OCI-LY1 (cell line): ENCODE measurements at regions not wholly inside any gene's neighbourhood (a gene's known extent, or its start where the extent isn't known, plus 50 kb on each side); places are given as distances from the start of the nearest gene placed in this dataset.

ENCODE experiments used
- H2AFZ ChIP-seq: fragments of 200-600 bp; sonication (generic), shearing (Covaris generic); 2 replicates; pipeline ENCODE4 v1.6.0; 2014; ENCODE audit warnings: antibody characterized with exemption, mild to moderate bottlenecking, low read length
- H3F3A ChIP-seq: fragments of 200-600 bp; sonication (generic), shearing (Covaris generic); 2 replicates; pipeline ENCODE4 v1.6.0; 2014; ENCODE audit warnings: mild to moderate bottlenecking, antibody characterized with exemption, low read length, moderate library complexity; ENCODE audit not compliant: insufficient read depth
- H3K27ac ChIP-seq: fragments of 200-600 bp; sonication (generic); 2 replicates; pipeline ENCODE4 v1.5.1; 2014; ENCODE audit warnings: low read length, mixed run types, mild to moderate bottlenecking, low read depth; ENCODE audit not compliant: poor library complexity, severe bottlenecking
- H3K27me3 ChIP-seq: fragments of 200-600 bp; sonication (generic); 2 replicates; pipeline ENCODE4 v1.6.0; 2014; ENCODE audit warnings: antibody characterized with exemption, mild to moderate bottlenecking, low read length, moderate library complexity; ENCODE audit not compliant: insufficient read depth
- H3K36me3 ChIP-seq: fragments of 200-600 bp; sonication (generic); 2 replicates; pipeline ENCODE4 v1.6.1; 2014; ENCODE audit warnings: mild to moderate bottlenecking, antibody characterized with exemption, low read length, moderate library complexity, mixed read lengths; ENCODE audit not compliant: insufficient read depth
- H3K4me1 ChIP-seq: fragments of 200-600 bp; sonication (generic); 2 replicates; pipeline ENCODE4 v1.5.1; 2014; ENCODE audit warnings: mild to moderate bottlenecking, low read length, moderate library complexity; ENCODE audit not compliant: insufficient read depth, severe bottlenecking
- H3K4me2 ChIP-seq: fragments of 200-600 bp; sonication (generic), shearing (Covaris generic); 2 replicates; pipeline ENCODE4 v1.6.1; 2014; ENCODE audit warnings: low read length
- H3K4me3 ChIP-seq: fragments of 200-600 bp; sonication (generic); 2 replicates; pipeline ENCODE4 v1.5.1; 2014; ENCODE audit warnings: low read length, low read depth, mild to moderate bottlenecking, mixed read lengths; ENCODE audit not compliant: poor library complexity, severe bottlenecking
- H3K79me2 ChIP-seq: fragments of 200-600 bp; shearing (Covaris generic); 2 replicates; pipeline ENCODE4 v1.6.1; 2016; ENCODE audit warnings: mixed run types, low read length, mixed read lengths; ENCODE audit not compliant: insufficient read depth
- H3K9ac ChIP-seq: fragments of 200-600 bp; sonication (generic), shearing (Covaris generic); 2 replicates; pipeline ENCODE4 v1.6.1; 2014; ENCODE audit warnings: mild to moderate bottlenecking, low read length, mixed read lengths
- H3K9me2 ChIP-seq: fragments of 200-600 bp; sonication (generic), shearing (Covaris generic); 2 replicates; pipeline ENCODE4 v1.6.1; 2014; ENCODE audit warnings: low read depth, mild to moderate bottlenecking, low read length, mixed read lengths
- H3K9me3 ChIP-seq: fragments of 200-600 bp; shearing (Covaris generic); 2 replicates; pipeline ENCODE4 v1.6.1; 2014; ENCODE audit warnings: low read length, mixed read lengths
- H4K20me1 ChIP-seq: fragments of 200-600 bp; sonication (generic), shearing (Covaris generic); 2 replicates; pipeline ENCODE4 v1.6.0; 2016; ENCODE audit warnings: mild to moderate bottlenecking, low read length; ENCODE audit not compliant: insufficient read depth
- EZH2 ChIP-seq: fragments of 200-600 bp; sonication (generic), shearing (Covaris generic); IDR thresholded peaks from 2 replicates; pipeline ENCODE4 v1.8.0; 2017; ENCODE audit warnings: borderline replicate concordance, mixed run types, mild to moderate bottlenecking, antibody characterized with exemption, low read length, moderate library complexity, mixed read lengths
- TF ChIP-seq, protein P1 (sequence below): fragments of 200-600 bp; sonication (generic), shearing (Covaris generic); IDR thresholded peaks from 2 replicates; pipeline ENCODE4 v1.5.1; 2017; ENCODE audit warnings: mild to moderate bottlenecking, antibody characterized with exemption, low read length, moderate library complexity, mixed read lengths

DNA sequence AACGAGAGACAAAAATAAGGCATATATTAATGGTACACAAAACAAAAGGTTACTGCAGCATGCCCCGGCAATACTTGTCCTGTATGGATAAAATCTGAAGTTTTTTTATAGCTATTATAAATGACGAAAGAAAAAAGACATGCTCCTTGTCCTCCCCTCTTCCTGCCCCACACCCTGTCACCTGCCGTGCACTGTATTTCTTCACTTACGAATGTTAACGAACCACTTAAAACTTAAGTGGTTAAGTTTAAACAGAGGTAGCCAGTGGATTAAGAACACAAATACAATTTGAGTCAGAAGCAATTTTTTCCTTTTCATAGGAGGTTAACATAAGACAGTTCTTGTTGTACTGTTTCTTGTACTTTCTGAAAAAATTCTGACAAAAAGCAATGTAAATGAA lies 799.1 kb upstream of the NECTIN3 start:
- H3K4me1 ChIP-seq, result no peaks in the 10 kb centered on the region
- H3F3A ChIP-seq, result no peaks in the 10 kb centered on the region
- H3K79me2 ChIP-seq, result no peaks in the 10 kb centered on the region
- no peaks in the 10 kb centered on the region for H3K27me3 ChIP-seq
- TF ChIP-seq, protein P1, sequence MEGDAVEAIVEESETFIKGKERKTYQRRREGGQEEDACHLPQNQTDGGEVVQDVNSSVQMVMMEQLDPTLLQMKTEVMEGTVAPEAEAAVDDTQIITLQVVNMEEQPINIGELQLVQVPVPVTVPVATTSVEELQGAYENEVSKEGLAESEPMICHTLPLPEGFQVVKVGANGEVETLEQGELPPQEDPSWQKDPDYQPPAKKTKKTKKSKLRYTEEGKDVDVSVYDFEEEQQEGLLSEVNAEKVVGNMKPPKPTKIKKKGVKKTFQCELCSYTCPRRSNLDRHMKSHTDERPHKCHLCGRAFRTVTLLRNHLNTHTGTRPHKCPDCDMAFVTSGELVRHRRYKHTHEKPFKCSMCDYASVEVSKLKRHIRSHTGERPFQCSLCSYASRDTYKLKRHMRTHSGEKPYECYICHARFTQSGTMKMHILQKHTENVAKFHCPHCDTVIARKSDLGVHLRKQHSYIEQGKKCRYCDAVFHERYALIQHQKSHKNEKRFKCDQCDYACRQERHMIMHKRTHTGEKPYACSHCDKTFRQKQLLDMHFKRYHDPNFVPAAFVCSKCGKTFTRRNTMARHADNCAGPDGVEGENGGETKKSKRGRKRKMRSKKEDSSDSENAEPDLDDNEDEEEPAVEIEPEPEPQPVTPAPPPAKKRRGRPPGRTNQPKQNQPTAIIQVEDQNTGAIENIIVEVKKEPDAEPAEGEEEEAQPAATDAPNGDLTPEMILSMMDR, result no peak
- TF ChIP-seq EZH2, result no peak
- H3K9me3 ChIP-seq, result no peaks in the 10 kb centered on the region
- no peaks in the 10 kb centered on the region for H3K36me3 ChIP-seq
- H3K27ac ChIP-seq, result no peak overlapping the region
- H3K9me2 ChIP-seq, result no peaks in the 10 kb centered on the region
- no peaks in the 10 kb centered on the region for H4K20me1 ChIP-seq
- no peak overlapping the region for H3K9ac ChIP-seq
- no peak overlapping the region for H3K4me2 ChIP-seq
- H3K4me3 ChIP-seq, result no peak overlapping the region
- H2AFZ ChIP-seq, result no peak overlapping the region

DNA sequence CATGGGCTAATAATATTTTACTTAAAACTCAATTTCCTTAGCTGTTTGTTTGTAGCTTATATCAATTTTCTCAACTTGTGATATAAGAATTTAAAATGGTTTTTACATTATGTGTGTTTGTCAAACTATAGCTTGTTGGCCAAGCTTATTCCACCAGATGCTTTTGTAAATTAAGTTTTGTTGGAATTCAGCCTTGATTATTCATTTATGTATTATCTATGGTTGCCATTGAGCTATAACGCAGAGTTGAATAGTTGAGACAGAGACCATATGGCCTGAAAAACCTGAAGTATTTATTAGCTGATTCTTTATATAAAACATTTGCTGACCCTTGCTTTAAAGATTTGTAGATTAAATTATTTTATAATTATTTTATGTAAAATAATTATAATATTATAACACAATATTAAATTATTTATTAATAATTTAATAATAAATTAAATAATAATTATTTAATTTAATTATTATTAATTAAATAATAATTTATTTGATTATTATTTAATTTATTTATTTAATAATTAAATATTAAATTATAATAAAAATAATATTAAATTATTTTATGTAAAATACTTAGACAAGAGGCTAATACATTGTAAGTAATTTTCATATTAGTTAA lies 779.6 kb upstream of the NECTIN3 start:
- H2AFZ ChIP-seq, result no peak overlapping the region
- H3K4me3 ChIP-seq, result no peak overlapping the region
- H3K9me2 ChIP-seq, result no peaks in the 10 kb centered on the region
- H4K20me1 ChIP-seq, result no peaks in the 10 kb centered on the region
- H3K9me3 ChIP-seq, result no peaks in the 10 kb centered on the region
- H3K9ac ChIP-seq, result no peak overlapping the region
- no peaks in the 10 kb centered on the region for H3K36me3 ChIP-seq
- H3K27ac ChIP-seq, result no peak overlapping the region
- H3K27me3 ChIP-seq, result no peaks in the 10 kb centered on the region
- no peak overlapping the region for H3K4me2 ChIP-seq
- no peaks in the 10 kb centered on the region for H3K79me2 ChIP-seq
- H3K4me1 ChIP-seq, result no peaks in the 10 kb centered on the region
- no peak for TF ChIP-seq EZH2
- TF ChIP-seq, protein P1, result no peak
- no peaks in the 10 kb centered on the region for H3F3A ChIP-seq

DNA sequence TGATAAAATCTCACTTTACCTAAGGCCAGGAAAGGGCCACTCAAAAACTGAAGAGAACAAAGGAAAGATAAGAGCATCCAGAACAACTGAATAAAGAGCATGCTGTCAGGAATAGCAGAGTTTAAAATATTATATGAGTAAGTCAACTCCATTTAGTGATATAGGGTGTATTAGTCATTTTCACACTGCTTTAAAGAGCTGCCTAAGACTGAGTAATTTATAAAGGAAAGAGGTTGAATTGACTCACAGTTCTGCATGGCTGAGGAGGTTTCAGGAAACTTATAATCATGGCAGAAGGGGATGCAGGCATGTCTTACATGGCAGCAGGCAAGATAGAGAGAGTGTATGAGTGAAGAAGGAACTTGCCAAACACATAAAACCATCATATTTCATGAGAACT lies 778.0 kb upstream of the NECTIN3 start:
- Histone ChIP-seq H3K9me2 (no peaks in the 10 kb centered on the region), H3K4me3 (no peak overlapping the region), H3K79me2 (no peaks in the 10 kb centered on the region), H3K9ac (no peak overlapping the region), H3K27me3 (no peaks in the 10 kb centered on the region), H3K27ac (no peak overlapping the region), H4K20me1 (no peaks in the 10 kb centered on the region), H3K9me3 (no peaks in the 10 kb centered on the region), H3K4me2 (no peak overlapping the region), H2AFZ (no peak overlapping the region), H3K4me1 (no peaks in the 10 kb centered on the region), H3F3A (no peaks in the 10 kb centered on the region), H3K36me3 (no peaks in the 10 kb centered on the region)
- TF ChIP-seq, protein P1, result no peak
- no peak for TF ChIP-seq EZH2
